HG03457 (cell line): ENCODE measurements at regions not wholly inside any gene's neighbourhood (a gene's known extent, or its start where the extent isn't known, plus 50 kb on each side); places are given as distances from the start of the nearest gene placed in this dataset.

Source experiments
- ATAC-seq: cut with Tn5 transposase; IDR thresholded peaks from one replicate; pipeline ENCODE4 v1.9.1; 2021; ENCODE audit warnings: moderate number of reproducible peaks; ENCODE audit not compliant: unreplicated experiment

- ATAC-seq: no peak
Measured at GRCh38 chr1:219283541-219283940, 109.9 kb downstream of the LYPLAL1 start.

- no peak for ATAC-seq
Measured at GRCh38 chr1:219281831-219282230, 108.2 kb downstream of the LYPLAL1 start.

GRCh38 chr1:219279017-219279770, 105.5 kb downstream of the LYPLAL1 start:
- no peak for ATAC-seq

DNA sequence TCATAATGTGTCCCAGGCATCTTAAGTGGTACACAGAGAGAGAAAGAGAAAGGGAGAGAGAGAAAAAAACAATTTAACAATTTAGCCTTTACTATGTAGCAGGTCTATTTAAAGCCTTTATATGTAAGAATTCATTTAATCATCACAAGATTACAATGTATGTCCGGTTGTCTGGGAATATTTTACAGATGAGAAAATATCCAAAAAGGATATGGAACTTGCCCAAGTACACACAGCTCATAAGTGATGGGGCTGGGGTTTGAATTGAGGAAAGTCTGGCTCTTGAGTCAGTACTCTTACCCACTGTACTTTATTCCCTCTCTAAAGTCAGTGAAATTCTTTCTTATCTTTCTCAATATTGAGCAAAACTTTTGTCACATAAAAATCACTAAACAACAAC, 104.6 kb downstream of the LYPLAL1 start:
- ATAC-seq: no peak

DNA sequence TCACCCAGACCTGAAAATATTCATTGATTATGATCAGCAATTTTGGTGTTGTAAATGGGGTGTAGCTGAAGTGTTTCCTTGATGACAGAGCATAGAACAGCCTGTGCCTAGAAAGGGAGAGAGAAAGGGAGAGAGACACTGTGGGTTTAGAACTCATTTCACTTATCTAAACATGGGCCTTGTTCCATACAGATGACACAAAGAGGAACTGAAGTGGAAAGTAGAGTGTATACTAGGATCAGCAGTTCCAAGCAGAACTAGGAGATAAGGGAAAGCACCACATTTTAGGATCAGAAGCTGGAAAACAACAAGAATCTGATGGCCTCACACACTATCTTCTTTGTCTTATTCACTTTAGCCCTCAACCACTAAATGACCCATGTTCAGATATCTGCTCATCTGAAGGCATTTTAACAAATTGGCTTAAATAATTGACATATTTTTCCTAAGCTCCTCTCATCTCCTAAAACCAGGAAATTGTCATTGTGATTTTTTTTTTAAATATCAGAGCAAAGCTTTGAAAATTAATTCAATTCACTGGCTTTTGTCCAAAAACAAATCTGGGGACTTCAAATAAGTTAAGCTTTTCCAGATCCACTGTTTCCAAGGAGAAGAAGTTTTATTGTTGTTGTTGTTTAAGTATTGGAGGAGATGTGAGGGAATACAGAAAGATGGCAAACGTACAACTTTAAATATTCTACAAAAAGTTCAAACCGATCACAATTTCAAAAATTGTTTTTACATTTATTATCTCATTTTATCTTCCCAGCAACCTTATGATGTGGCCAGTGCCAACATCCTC, 103.8 kb downstream of the LYPLAL1 start:
- ATAC-seq: no peak

DNA sequence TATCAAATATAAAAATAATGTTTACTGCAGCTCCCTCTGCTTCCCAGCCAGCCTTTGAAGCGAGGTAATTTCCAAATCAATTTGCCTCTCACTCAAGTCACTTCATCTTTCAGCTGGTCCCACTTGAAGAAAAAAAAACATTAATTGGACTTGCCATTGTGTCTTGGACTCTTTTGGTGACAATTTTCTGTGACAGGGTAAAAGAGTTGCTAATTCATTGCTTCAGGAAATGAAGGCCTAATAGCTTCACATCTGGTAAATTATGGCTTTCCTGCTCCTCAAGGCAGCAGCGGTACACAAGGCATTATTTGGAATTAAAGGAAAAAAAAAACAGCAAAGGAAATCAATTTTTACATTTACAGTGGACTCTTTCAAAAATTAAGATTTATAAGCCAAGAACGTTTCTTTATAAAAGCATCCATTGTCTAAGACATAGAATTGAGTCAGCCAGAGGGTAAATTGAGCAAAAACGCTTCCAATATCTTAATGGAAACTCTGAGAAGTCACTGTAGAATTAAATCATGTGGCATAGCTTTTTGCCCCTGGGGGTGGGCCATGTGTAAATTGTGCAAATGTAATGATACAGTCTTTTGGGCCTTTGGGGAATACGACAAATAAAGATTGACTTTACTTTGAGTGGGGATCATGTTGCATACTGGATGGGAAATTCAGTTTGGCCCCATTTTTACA, 102.5 kb downstream of the LYPLAL1 start:
- no peak for ATAC-seq

DNA sequence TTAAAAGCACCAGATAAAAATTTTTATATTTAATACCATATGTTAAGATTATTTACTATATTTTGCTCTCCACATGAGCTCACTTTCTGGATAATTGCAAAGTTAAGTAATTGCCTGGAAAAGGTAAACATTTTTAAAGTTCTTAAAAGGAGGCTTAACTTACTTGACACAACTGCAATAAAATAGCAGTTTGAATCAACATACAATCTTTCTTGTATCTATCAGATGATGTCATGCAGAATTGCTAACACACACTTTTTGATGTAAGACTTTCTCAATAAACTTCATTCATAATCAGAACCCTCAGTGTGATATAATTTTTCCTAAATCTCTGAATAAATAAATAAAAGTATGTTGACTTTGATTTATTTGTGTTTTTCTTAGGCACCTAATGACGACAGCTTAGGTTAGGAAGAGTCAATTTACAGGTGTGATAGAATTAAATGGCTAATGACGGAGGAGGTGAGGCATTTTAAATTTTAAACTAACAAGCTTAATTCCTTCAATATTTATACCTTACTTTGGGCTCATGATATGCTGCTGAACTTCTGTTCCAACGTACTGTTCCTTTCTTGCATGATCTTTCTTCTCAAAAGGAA, 99.5 kb downstream of the LYPLAL1 start:
- no peak for ATAC-seq

GRCh38 chr1:219271818-219272535, 98.3 kb downstream of the LYPLAL1 start:
- no peak for ATAC-seq

- ATAC-seq: no peak
Measured at GRCh38 chr1:219269171-219269570, 95.5 kb downstream of the LYPLAL1 start.

DNA sequence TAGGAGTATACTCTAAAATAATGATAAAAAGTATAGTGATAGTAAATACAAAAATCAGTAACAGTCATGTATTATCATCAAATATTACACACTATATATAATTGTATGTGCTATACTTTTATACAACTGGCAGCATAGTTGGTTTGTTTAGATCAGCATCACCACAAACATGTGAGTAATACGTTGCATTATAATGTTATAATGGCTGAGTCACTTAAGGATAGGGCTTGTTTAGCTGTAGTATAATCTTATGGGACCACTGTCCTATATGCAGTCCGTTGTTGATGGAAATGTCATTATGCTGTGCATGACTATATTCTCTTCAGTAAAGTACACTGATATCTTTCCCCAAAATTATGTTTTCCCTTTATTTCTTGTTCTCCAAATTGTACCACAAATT, 92.8 kb downstream of the LYPLAL1 start:
- ATAC-seq: no peak

DNA sequence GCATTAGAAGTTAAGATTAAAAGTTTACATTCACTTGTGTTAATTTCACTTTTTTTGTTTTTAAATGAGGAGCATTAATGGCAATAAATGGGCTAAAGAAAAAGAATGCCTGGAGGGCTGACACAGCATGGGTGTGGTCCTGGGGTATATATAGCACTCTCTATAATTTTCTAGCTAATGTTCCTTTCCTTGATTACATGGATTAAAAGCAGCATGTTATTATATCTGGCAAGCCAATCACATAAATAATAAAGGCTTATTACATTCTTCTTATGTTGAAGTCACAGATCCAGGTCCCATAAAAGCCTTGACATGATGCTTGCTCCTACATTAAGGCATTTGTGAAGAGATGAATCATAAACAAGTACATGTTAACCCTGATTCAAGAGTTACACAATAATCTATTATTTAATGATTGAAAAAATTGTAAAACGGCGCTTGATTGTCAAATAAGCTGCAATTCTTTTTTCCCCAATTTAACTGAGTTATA, 91.4 kb downstream of the LYPLAL1 start:
- no peak for ATAC-seq

DNA sequence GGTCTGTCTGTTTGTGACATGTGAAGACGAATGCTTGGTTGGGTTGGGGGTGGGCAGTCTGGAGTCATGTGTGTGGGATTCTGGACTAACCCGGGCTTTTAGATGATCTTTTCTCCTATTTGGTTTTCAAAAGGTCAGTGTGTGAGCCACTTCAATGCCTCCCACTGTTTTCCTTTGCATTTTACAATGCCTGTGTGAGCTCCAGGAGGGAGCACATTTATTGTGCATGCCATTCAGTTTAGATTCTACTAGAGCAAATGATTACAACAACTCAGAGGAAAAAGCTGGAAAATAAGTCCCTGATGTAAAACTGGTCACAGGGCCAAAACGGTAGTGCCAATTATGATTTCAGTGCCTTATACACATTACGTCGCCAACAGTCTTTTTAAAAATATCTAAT, 90.9 kb downstream of the LYPLAL1 start:
- no peak for ATAC-seq
